ENCODE measurements at regions not wholly inside any gene's neighbourhood (a gene's known extent, or its start where the extent isn't known, plus 50 kb on each side); places are given as distances from the start of the nearest gene placed in this dataset.

DNA sequence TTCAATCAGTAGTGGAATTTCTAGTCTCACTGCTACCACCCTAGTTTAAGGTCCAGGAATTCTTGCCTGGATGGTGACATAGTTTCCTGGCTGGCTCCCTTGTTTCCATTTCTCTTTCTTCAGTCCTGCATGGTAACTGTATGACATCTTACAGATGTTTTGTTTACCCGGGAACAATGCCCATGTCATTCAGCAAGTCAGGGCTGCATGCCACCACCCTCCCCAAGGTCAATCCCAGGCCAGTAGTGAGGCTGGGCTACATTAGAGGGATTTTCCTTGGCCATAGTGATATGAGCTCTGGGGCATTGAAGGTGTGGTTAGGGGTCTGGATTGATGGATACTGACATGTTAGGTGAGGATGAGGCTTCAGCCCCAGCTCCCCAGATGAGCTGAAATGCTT, 114.9 kb upstream of the E2F8 start:
- no peak for DNase-seq

- no peak for DNase-seq
These were observed 112.6 kb upstream of the E2F8 start for GRCh38 chr11:19353287-19353850.

- DNase-seq = no peak
These were observed 112.0 kb upstream of the E2F8 start for GRCh38 chr11:19352771-19353160.

DNA sequence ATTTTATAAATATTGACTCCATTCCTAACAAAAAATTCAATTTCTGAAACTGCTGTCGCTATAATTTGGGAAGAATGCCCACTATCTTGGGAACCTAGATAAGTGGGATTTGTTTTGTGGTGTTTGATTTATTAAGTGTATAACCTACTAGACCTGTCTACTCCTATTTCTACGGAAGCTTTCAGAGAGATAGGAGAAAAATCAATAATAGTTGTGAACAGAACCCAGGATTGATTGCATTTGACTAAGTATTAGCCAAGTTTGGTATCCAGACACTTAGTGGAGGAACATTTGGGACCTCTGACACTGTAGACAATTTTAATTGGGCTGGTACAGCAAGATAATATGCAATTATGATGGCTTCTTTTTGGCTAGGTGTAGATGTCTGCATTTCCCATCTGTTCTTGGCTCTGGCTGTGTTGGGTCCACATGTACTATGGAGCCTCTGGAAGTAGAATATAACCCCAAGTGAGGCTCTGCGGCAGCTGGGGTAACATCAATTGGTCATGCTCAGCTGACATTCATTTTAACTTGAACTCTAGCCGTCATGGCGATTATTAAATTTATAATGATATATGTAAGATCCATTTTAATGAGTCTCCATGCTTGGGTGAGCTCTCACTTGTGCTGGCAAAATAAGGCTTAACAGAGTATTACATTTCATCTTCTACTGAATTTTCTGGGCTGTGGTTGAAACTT, 111.5 kb upstream of the E2F8 start:
- no peak for DNase-seq

- DNase-seq = no peak
These were observed 110.7 kb upstream of the E2F8 start for GRCh38 chr11:19351426-19351825.

GRCh38 chr11:19350160-19350559, 109.4 kb upstream of the E2F8 start:
- no peak for DNase-seq

- DNase-seq = no peak
These were observed 108.7 kb upstream of the E2F8 start for GRCh38 chr11:19349340-19350025.

DNA sequence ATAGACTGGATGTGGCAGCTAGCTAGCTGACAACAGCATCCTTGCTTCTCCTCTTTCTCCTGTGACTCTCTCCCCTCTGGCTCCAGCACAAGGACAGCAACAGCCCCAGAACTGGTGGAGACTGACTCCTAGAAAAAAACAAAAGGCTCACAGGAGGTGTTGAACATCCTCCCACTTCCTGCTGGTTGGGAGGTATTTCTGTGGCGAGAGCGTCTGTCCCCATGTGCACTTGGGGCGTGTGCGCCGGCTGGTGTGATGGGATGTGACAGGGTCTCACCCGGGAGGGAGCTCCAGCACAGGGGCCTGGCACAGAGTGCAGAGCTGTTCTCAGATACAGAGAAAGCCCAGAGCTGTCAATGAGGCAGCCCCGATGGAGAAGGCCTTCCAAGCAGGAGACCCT, 107.2 kb upstream of the E2F8 start:
- DNase-seq = no peak

DNA sequence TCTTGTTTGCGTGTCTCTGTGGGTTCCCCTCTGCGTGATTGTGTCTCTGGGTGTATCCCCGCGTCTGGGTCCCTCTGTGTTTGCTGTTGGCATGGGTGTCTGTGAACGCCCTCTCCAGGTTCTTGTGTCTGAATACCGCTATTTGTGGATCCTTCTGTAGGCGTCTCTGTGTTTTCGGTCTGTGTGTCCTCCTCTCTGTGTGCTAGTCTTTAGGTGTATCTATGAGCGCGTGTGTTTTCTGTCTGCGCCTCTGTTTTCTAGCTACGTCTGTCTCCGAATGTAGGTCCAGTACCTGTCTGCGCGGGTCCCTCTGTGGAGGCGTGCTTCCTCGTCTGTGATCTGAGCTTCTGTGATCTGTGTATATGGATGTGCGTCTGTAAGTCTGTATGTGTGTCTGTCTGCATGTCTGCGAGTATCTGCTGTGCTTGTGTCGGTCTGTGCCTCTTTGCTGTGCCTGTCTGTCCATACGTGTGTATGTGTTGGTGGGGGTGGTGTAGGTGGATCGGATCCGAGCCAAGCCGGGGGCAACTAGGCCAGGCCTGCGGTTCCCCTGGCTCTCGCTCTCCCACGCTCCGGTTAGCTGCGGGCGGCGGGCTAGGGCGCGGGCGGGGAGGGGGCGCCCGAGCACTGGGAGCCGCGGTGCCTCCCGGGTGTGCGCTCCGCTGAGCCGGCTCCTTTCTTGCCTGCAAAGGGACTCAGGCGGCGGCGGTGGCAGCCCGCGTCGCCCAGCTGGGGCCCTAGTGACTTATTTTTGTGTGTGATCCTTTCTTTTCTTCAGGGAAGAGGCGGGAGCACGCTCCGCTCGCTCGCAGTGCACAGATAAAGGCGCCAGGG, 105.3 kb upstream of the E2F8 start:
- DNase-seq = no peak

DNA sequence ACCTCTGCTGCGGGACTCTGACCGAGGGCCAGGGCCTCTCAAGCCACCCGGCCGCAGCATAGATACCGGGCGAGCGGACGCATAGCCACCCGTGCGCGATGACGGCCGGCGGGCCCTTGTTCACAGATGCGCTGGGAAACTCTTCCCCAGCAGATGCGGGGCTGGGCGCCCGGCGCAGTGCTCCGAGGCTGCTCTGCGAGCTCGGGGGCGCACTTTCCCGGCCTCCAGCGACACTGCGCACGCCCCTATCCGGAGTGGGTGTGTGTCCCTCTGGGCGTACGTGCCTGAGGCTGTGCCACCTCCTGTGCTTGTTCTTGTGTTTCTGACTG, 104.7 kb upstream of the E2F8 start:
- no peak for DNase-seq

DNA sequence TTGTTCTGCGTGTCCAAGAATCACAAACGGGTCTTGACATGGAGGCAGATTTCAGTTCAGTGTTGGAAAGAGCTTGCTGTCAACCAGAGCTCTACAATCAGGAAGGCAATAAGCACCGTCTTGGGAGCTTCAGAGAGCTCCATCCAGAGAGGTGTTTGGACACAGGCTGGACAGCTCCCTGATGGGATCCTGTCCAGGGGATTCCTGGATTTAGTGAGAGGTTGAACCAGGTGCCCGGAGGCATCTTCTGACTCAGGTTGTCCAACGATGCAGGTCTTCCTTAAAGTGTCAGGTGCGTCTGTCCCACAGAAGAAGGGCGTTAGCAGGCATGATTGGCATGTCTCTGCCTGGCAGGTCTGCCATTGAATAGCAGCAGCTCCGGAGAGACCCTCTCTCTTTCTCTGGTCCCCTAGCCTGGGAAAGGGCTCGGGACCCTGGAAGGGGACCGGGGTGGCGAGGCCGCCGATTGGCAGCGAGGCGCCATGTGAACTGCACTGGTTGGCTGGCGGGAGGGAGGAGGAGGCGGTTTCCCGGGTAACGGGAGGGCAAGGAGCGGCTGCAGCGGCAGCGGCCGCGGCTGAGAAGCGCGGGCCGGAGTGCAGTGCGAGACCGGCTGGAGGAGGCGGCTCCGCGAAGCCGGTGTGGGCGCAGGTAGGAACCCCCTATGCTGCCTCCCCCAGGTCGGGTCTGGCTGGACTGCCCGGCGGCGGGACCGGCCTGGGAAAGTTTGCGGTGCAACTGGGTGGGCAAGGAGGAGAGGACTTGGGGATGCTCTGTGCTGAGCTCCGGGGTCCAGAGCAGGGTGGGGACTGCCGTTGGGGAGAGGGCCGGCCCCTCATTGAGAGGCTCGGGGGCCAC, 104.1 kb upstream of the E2F8 start:
- DNase-seq = no peak

GRCh38 chr11:19342036-19342435, 101.3 kb upstream of the E2F8 start:
- no peak for DNase-seq

DNA sequence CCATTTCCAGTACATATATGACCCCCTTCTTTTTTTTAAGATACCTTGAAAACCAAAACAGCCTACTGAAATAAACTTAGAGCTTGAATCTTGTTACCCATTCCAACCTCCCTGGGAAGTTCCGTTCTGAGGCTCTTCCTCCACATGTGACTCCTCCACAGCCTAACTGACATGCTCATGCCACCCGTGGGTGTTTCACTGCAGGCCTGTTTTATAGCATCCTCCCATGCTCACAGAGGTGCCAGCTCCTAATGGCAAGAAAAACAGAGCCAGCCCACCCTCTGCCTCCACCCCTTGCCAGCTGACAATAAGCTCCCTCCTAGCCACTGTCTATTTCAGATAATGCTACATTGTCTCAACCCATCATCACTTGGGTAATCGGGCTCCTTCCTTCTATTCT, 97.6 kb upstream of the E2F8 start:
- no peak for DNase-seq

DNA sequence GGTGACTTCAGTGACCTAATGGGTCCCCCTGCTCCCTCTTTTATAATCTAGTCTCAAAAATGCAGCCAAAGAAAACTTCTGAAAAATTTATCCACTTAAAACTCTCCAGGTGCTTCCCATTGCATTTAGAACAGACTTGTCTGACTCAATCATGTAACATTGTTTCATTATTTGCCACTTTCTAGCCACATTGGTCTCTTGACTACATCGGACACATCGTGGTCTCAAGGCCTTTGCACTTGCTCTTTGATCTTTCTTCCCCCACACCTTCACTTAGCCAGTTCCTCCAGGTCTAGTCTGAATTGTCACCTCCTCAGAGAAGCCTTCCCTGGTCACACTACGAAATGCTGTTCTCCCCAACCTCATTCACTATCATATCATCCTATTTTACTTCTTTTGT, 97.0 kb upstream of the E2F8 start:
- no peak for DNase-seq

DNA sequence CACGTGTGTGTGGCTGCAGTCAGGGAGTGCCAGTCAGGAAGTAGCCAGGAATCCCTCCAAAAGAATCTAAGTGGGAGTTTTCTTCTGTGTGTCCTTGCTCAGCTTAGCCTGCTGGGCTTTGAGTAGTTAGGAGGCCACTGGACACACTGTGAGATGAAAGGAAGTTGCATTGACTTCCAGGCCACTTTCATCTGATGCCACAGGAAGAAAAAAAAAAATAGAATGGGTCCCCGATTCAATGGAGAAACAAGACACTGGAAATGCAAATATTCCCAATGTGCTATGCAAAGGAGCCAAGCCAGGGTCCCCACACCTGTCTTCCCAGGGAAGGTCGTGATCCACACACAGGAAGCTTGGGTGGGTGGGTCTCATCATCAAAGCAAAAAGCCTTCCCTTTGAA, 95.6 kb upstream of the E2F8 start:
- DNase-seq = no peak

GRCh38 chr11:19332476-19332875, 91.7 kb upstream of the E2F8 start:
- DNase-seq = no peak

DNA sequence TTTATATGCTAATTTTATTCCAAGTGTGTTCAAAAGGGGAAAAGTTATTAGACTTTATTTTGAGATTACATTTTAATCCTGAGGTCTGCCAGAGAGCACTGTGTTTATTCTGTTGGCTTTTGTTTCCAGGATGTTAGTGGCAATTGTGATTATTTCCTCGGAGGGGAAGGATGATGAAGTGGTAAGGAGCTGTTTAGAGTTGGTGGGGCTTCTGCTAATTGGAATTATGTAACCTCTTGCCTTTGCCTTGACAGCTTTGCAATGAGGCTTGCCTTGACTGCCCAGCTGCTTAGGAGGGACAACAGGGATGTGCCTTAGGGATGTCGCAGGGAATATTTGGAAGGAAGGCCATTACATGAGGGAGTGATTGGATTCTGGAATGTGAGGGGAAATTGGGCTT, 89.7 kb upstream of the E2F8 start:
- DNase-seq = no peak

GRCh38 chr11:19329970-19330369, 89.2 kb upstream of the E2F8 start:
- DNase-seq = no peak

DNA sequence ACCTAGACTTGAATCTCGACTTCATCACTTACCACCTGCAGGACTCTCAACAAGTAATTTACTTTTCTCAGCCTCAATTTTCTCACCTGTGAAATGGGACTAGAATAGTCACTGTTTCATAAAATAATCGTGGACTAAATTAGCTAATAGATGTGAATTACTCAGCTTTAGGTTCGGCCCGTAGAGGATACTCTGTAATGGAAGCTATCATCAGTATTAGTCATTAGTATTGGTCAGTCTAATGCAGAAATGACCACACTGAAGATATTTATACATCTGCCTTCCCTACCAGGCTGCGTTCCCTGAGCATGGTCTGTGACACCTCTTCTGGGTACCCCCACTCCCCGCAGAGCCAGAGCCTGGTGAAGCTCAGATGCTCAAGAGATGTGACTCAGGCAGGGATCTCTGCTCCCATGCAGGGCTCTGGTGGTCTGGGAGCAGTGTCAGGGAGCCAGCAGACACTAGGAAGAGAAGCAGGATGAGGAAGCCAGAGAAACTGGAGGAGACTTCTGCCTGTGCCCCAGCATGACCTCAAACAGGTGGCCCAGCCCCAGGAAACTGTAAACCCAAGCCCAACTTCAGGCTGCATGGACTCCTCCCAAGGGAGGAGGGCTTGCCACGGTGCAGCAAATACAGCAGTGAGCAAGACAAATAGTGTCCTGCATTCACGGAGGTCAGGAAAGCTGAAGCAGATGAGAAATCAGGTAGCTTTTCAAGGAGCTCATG, 88.0 kb upstream of the E2F8 start:
- DNase-seq = no peak

GRCh38 chr11:19327280-19327679, 86.5 kb upstream of the E2F8 start:
- no peak for DNase-seq

DNA sequence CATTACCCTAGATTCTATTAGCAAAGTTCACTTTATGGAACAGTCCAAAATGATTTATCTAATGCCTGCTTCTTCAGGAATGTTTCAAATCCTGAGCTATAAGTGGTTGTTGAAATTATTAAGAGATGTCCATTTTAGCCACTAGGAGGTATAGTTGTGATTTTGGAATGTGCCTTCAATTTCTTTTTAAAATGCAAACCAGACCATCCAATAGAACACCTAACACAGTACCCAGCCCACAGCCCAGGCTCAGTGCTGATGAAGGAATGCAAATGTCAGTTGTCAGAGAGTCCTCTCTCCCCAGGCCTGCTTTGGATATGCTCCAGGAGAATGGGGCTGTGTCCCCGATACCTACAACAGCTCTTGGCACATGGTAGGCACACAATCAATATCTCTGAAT, 85.8 kb upstream of the E2F8 start:
- DNase-seq = no peak

GRCh38 chr11:19323502-19323901, 82.8 kb upstream of the E2F8 start:
- DNase-seq = no peak

Data from activated effector memory CD4-positive, alpha-beta T cell treated with Interleukin-2 at 50 U/mL for 16 hours (primary cell).